Pancreas (tissue), 10 donors: ENCODE measurements at regions not wholly inside any gene's neighbourhood (a gene's known extent, or its start where the extent isn't known, plus 50 kb on each side); places are given as distances from the start of the nearest gene placed in this dataset.

Experiments used
- ATAC-seq, 4 donors: fragments of 200-7000 bp; cut with Tn5 transposase; one replicate each; pipeline versions ENCODE4 v1.8.0 to v1.9.1; 2020; ENCODE audit warnings: mild to moderate bottlenecking in 4 of 4, moderate library complexity in 4 of 4
- DNase-seq, 6 donors: peaks; one replicate each; pipeline ENCODE4 v3.0.0-alpha.2; 2020
- FAIRE-seq: peaks from 2 replicates; lab custom pipeline; 2012; peaks lifted over from hg19 to GRCh38; lab: Jason Lieb, UNC
- H3K27ac ChIP-seq, 4 donors: fragments of 200-600 bp; sonication (generic); 1 replicate in 3 of 4; 2 replicates in 1 of 4; pipeline versions ENCODE4 v1.5.0 to v1.8.0; 2020
- H3K27me3 ChIP-seq, 4 donors: fragments of 200-600 bp; one replicate each; pipeline ENCODE4 v1.8.0; 2021
- H3K36me3 ChIP-seq, 3 donors: fragments of 200-600 bp; sonication (generic) in 1 of 3; one replicate each; pipeline versions ENCODE4 v1.5.0 to v1.8.0; 2020 to 2021
- H3K4me1 ChIP-seq, 3 donors: fragments of 200-600 bp; one replicate each; pipeline ENCODE4 v1.8.0; 2021
- H3K4me3 ChIP-seq, 4 donors: fragments of 200-600 bp; sonication (generic) in 2 of 4; one replicate each; pipeline versions ENCODE4 v1.5.0 to v1.8.0; 2020 to 2021
- H3K9me3 ChIP-seq, 4 donors: fragments of 200-600 bp; one replicate each; pipeline ENCODE4 v1.8.0; 2021
- WGBS, 2 donors: extraction: QIAGEN DNeasy Blood & Tissue Kit; methylation state at CpG; one replicate each; pipeline ENCODE4 v1.1.7; 2013; 5-methylcytosine and 5-hydroxymethylcytosine counted together
- intact Hi-C, 3 donors: fragments of 100-400 bp; cut with DNase I; formaldehyde crosslinking; loops; one replicate each; pipeline versions ENCODE4 v1.11.1 to v1.14.2; 2022
- TF ChIP-seq, protein P1 (sequence below), 4 donors: fragments of 200-600 bp; sonication (generic) in 3 of 4; IDR thresholded peaks; one replicate each; pipeline versions ENCODE4 v1.5.0 to v1.8.0; 2021; ENCODE audit warnings: antibody characterized with exemption in 4 of 4
- donor health status: healthy with polysubstance abuse.
- donor health status: DM: no; HTN: no; CAD: no; lungs with moderate emphysema.
- donor health status: DM: no; HTN: no; CAD: no.
- donor health status: control.
- donor health status: control.
- donor health status: Bipolar disorder and iron deficiency.
- donor health status: DM: yes; HTN: yes; CAD: no.
- donor health status: DM: no; HTN: no; CAD: no.
- donor health status: DM: no; HTN: no; CAD: no.
- donor health status: DM: yes; HTN: yes; CAD: no.

DNA sequence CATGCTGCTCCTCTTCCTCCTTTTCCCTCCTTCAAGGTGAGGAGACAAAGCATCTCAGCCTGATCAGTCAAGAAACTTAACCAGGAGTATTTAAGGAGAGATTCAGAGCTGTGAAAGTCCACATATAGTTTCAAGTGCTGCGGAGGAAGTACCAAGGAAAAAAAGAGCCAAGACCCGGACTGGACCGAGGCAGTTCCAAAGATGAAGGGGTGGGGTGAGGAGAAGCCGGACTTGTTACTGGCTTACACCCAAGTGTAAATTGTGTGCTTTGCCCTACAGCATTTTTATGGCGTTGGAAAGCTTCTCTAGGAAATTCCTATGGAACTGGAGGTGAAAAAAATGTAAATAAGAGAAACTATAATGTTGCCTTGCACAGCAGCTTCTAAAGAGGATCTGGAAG lies 263.1 kb downstream of the GRIN2B start:
- WGBS, 2 donors = 53 to 70% methylated on average over 5 of the region's 5 CpGs
- no peaks in the 10 kb centered on the region for H3K4me1 ChIP-seq
- no peaks in the 10 kb centered on the region for H3K36me3 ChIP-seq
- no peak overlapping the region for H3K4me3 ChIP-seq
- TF ChIP-seq, protein P1, sequence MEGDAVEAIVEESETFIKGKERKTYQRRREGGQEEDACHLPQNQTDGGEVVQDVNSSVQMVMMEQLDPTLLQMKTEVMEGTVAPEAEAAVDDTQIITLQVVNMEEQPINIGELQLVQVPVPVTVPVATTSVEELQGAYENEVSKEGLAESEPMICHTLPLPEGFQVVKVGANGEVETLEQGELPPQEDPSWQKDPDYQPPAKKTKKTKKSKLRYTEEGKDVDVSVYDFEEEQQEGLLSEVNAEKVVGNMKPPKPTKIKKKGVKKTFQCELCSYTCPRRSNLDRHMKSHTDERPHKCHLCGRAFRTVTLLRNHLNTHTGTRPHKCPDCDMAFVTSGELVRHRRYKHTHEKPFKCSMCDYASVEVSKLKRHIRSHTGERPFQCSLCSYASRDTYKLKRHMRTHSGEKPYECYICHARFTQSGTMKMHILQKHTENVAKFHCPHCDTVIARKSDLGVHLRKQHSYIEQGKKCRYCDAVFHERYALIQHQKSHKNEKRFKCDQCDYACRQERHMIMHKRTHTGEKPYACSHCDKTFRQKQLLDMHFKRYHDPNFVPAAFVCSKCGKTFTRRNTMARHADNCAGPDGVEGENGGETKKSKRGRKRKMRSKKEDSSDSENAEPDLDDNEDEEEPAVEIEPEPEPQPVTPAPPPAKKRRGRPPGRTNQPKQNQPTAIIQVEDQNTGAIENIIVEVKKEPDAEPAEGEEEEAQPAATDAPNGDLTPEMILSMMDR (IDR thresholded peaks at IDR 0.05) = no peak
- DNase-seq = no peak
- ATAC-seq = no peak
- H3K27me3 ChIP-seq = no peaks in the 10 kb centered on the region
- no peak overlapping the region for H3K27ac ChIP-seq
- intact Hi-C loops = no loop called here
- no peak for FAIRE-seq
- no peaks in the 10 kb centered on the region for H3K9me3 ChIP-seq

DNA sequence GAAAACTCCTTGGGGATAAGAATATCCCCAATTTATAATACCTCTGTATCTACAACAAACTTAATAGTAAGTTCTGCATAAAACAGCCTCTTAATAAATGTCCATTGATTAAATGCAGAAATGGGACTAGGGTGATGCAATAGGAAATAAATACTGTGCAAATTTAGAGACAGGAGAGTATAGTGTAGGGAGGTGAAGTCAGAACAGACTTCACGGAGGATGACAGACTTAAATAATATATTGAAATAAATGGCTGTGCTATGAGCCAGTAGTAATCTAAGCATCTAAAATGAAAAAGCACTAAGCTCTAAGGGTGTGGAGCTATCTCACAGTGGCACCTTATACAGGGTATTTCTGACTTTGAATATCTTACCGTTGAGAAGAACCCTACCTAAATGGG lies 265.3 kb downstream of the GRIN2B start:
- H3K27me3 ChIP-seq = no peaks in the 10 kb centered on the region
- H3K9me3 ChIP-seq = no peaks in the 10 kb centered on the region
- TF ChIP-seq, protein P1 (IDR thresholded peaks at IDR 0.05) = no peak
- H3K27ac ChIP-seq = no peak overlapping the region
- WGBS, 2 donors = 60 to 76% methylated on average over 2 of the region's 2 CpGs
- intact Hi-C loops = no loop called here
- FAIRE-seq (no peak), DNase-seq (no peak), ATAC-seq (no peak)
- H3K4me3 ChIP-seq = no peak overlapping the region
- no peaks in the 10 kb centered on the region for H3K36me3 ChIP-seq
- H3K4me1 ChIP-seq = no peaks in the 10 kb centered on the region

DNA sequence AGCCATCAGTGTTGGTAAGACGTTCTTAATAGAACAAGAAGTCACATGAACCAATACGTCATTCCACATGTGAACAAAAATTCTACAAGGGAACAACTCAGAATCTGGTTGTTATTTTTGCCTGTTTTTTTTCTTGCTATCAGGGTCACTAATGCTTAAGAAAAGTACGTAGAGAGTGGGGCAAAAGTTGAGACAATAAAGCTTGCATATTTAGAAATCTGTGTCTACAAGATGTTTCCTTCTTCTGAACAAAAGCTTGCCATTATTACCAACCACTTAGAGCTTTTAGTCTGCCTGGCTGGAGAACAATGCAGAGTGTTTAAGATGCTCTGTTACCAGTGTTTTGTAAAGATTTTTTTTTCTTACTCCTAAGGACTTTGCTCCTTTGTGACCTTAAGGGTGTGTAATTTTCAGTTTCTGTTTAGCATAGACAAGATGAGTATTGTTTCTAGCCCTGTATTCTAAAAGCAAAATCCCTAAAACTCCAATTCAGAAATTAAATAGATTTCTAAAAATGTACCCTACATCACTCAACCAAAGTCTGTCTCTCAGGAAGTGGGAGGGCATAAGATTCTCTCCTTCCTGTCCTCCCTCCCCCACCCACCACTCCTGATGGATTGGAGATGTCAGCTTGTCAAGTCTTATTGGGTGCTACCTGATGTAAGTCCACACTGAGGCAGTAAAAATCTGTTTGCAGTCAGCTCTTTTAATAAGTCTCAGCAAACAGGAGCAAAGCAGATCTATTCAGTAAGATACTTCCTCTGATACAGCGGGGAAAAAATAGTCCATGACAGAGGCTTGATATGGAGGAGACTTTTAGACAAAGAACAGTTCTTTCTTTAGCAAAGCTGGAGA lies 267.6 kb downstream of the GRIN2B start:
- H3K27me3 ChIP-seq = no peaks in the 10 kb centered on the region
- H3K36me3 ChIP-seq = no peaks in the 10 kb centered on the region
- TF ChIP-seq, protein P1 (IDR thresholded peaks at IDR 0.05) = no peak
- DNase-seq = no peak
- H3K9me3 ChIP-seq = no peaks in the 10 kb centered on the region
- no peak for ATAC-seq
- no peak overlapping the region for H3K4me3 ChIP-seq
- H3K4me1 ChIP-seq = no peaks in the 10 kb centered on the region
- WGBS, 2 donors = 41 to 50% methylated on average over 4 of the region's 4 CpGs
- no peak overlapping the region for H3K27ac ChIP-seq
- FAIRE-seq = no peak
- intact Hi-C loops = no loop called here

DNA sequence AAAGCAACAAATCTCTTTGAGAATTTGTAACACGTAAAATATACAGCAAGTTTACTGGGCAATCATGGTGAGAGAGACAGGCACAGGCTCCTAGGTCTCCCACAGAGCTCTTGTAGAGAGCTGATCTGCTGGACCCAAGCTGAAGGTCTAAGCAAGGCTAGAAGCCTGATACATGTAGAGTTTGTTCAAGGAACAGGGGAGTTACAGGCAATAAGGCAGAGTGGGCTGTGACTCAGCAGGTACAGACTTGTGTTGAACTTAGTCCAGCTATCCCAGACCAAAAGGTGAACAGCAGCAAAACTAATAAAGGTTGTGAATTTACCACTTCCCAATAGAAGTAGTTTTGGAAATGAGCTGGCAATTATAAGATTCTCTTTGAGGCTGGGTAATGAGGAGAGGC lies 273.6 kb downstream of the GRIN2B start:
- no peak overlapping the region for H3K27ac ChIP-seq
- H3K36me3 ChIP-seq = no peaks in the 10 kb centered on the region
- intact Hi-C loops = no loop called here
- no peak for DNase-seq
- TF ChIP-seq, protein P1 (IDR thresholded peaks at IDR 0.05) = no peak
- no peak overlapping the region for H3K4me3 ChIP-seq
- ATAC-seq = no peak
- no peaks in the 10 kb centered on the region for H3K27me3 ChIP-seq
- 86% methylated on average over 1 of the region's 1 CpG for WGBS, 2 donors
- H3K4me1 ChIP-seq = no peaks in the 10 kb centered on the region
- no peak for FAIRE-seq
- no peaks in the 10 kb centered on the region for H3K9me3 ChIP-seq

DNA sequence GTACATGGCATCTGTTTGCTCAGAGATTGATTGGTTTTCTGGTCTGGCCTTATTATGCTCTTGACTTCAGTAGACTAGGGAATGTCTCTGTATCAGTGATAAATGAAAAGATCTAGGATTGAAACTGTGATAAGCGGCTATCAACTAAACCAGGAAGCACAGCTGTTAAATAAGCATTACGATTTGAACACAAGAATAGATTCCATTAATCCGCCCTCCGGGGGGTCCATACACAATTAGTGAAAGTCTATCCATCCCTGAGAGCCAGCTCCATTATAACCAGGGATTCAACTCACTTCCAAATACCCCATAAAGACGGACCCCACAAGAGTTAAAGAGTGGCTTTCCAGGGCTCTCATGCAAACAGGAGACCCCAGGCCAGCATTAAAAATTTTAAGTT lies 279.0 kb downstream of the GRIN2B start:
- no peak for ATAC-seq
- H3K36me3 ChIP-seq = no peaks in the 10 kb centered on the region
- intact Hi-C loops = no loop called here
- H3K4me1 ChIP-seq = no peaks in the 10 kb centered on the region
- no peak overlapping the region for H3K4me3 ChIP-seq
- no peak overlapping the region for H3K27ac ChIP-seq
- H3K27me3 ChIP-seq = no peaks in the 10 kb centered on the region
- no peak for FAIRE-seq
- 32 to 39% methylated on average over 5 of the region's 5 CpGs for WGBS, 2 donors
- H3K9me3 ChIP-seq = no peaks in the 10 kb centered on the region
- no peak for DNase-seq
- TF ChIP-seq, protein P1 (IDR thresholded peaks at IDR 0.05) = no peak
